ENCODE measurements at regions not wholly inside any gene's neighbourhood (a gene's known extent, or its start where the extent isn't known, plus 50 kb on each side); places are given as distances from the start of the nearest gene placed in this dataset.

- no peaks in the 10 kb centered on the region for H3K27me3 ChIP-seq
- no peaks in the 10 kb centered on the region for H3K9me3 ChIP-seq
- no peak overlapping the region for H3K27ac ChIP-seq
These were observed 50.5 kb upstream of the ZNF507 start for GRCh38 chr19:32294871-32295438.

More at GRCh38 chr19:32294871-32295438, 50.5 kb upstream of the ZNF507 start:
- Histone ChIP-seq H3K4me1 (ENCODE audit: control insufficient read depth in 1 of 2, insufficient read depth in 1 of 2, low read depth in 1 of 2, low read length in 1 of 2) (no peaks in the 10 kb centered on the region), H3K36me3 (no peaks in the 10 kb centered on the region), H3K4me3 (ENCODE audit: low read depth in 1 of 2, low read length in 1 of 2) (no peak overlapping the region)
- TF ChIP-seq, protein P1, sequence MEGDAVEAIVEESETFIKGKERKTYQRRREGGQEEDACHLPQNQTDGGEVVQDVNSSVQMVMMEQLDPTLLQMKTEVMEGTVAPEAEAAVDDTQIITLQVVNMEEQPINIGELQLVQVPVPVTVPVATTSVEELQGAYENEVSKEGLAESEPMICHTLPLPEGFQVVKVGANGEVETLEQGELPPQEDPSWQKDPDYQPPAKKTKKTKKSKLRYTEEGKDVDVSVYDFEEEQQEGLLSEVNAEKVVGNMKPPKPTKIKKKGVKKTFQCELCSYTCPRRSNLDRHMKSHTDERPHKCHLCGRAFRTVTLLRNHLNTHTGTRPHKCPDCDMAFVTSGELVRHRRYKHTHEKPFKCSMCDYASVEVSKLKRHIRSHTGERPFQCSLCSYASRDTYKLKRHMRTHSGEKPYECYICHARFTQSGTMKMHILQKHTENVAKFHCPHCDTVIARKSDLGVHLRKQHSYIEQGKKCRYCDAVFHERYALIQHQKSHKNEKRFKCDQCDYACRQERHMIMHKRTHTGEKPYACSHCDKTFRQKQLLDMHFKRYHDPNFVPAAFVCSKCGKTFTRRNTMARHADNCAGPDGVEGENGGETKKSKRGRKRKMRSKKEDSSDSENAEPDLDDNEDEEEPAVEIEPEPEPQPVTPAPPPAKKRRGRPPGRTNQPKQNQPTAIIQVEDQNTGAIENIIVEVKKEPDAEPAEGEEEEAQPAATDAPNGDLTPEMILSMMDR (IDR thresholded peaks at IDR 0.05), result no peak
